Activated naive CD4-positive, alpha-beta T cell (primary cell): ENCODE measurements at regions not wholly inside any gene's neighbourhood (a gene's known extent, or its start where the extent isn't known, plus 50 kb on each side); places are given as distances from the start of the nearest gene placed in this dataset.
"Not testable (repeated sequence)": the region's sequence is repeated elsewhere in the genome, so short reads cannot be mapped to it uniquely, and the experiment has no call there.

Experiments used
- DNase-seq, 4 experiments: peaks; one replicate each; lab custom pipeline; 2025; lab: John Stamatoyannopoulos, UW

- DNase-seq: no peak
These were observed 101.7 kb upstream of the FN1 start for GRCh38 chr2:215537611-215538010.

DNA sequence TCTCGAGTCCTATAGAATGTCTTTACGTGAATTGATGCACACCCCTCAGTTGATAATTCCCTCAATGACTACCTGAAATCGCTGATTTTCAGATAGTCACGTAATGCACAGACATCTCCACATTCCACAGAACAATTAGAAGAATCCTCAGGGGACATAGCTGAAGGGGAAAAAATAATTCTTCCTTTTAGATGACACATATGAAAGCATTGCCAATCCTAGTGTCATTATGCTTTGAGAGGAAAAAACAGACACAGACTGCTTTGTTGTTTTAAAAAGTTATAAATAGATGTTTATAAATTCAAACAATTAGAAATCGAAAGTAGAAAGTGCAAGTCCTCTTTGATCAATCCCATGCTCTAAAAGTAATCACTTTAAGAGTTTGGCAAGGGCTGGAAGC lies 100.6 kb upstream of the FN1 start:
- no peak for DNase-seq

- no peak for DNase-seq
These were observed 99.9 kb upstream of the FN1 start for GRCh38 chr2:215535741-215536140.

DNA sequence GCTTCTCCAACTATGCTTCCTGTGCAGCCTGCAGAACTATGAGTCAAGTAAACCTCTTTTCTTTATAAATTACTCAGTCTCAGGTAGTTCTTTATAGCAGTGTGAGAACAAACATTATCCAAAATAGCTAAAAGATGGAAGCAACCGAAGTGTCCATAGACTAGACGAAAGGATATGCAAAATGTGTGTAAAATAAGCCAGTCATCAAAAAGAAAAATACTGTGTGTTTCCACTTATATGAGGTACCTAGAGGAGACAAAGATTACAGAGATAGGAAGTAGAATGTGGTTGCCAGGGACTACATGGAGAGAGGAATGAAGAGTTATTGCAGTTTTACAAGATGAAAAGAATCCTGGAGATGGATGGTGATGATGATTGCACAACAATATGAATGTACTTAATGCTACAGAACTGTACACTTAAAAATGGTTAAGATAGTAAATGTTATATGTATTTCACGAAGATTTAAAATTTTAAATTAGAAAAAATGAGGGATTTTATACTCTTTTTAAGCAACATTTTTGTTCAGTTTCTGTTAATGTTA lies 99.3 kb upstream of the FN1 start:
- DNase-seq: no peak

DNA sequence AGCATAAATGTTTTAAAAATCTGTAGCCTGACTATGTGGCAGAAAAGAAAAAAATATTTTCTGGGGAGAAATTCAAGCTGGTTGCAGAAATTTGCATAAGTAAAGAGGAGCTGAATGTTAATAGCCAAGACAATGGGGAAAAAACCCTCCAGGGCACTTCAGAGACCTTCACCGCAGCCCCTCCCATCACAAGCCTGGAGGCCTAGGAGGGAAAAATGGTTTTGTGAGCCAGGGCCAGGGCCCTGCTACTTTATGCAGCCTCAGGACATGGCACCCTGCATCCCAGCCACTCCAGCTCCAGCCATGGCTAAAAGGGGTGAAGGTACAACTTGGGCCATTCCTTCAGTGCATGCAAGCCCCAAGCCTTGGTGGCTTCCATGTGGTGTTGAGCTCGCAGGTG lies 97.8 kb upstream of the FN1 start:
- not testable (repeated sequence) for DNase-seq

- DNase-seq: no peak
These were observed 97.0 kb upstream of the FN1 start for GRCh38 chr2:215532844-215533243.

GRCh38 chr2:215531284-215531683 lies 95.4 kb upstream of the FN1 start:
- no peak for DNase-seq

DNA sequence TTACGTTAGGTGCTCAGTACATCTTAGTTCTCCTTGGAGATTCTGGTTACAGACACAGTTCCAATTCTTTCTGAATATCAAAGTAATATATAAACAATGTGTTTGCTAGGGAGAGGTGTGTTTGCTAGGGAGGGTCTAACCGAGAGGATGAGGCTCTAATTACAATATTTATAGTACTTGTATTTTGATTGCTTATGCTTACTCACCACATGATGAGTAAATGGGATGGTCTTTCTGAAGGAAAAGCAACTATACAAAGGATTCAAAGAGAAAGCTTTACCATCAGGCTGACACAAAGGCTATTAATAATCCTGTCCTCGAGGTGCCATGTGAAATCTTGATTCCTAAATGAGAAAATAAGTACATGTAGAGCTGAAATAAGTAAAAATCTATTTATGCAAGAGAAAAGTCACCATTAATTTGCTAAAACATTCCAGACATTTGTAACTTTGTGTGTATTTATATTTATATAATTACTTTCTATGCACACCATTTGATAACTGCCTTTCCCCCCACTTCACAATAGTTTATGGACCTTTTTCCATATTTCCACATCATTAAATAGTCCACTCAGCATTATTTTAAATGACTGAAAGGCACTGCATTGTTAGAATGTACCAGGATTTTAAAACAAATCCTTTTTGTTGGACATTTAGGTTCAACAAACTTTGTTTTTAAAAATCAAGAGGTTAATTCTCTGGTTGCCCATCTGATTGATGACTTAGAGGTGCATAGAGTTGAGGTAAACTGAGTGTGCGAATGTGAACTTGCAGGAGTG lies 94.5 kb upstream of the FN1 start:
- DNase-seq: no peak

DNA sequence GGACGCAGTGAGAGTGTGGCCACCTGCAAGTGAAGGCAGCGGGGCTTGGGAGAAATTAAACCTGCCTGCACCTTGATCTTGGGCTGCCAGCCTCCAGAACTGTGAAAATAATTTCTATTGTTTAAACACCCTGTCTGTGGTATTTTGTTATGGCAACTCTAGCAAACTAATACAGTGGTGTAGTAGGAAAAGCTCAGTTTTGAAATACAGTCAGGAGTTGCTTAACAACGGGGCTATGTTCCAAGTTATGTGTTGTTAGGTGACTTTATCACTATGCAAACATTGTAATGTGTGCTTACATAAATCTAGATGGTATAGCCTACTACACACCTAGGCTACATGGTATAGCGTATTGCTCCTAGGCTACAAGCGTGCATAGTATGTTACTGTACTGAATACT lies 93.4 kb upstream of the FN1 start:
- DNase-seq: no peak

- no peak for DNase-seq
These were observed 92.7 kb upstream of the FN1 start for GRCh38 chr2:215528555-215528954.

DNA sequence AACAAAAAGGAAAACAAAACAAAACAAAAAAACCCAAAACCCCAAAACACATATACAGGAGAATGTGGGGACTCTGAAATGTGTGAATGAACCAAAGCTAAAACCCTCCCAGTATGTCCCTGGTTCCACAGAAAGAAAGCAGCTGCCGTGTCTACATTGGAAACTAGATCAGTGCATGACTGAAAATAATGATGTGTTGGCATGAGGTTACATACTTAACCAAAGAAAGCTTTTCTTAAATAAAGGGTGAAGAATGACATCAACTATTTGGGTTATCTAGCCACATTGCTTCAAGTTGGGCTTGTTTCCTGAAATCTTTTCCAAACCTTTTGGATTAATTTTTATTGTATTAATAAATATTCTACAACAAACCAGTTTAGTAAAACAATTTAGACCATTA lies 91.9 kb upstream of the FN1 start:
- DNase-seq: no peak

DNA sequence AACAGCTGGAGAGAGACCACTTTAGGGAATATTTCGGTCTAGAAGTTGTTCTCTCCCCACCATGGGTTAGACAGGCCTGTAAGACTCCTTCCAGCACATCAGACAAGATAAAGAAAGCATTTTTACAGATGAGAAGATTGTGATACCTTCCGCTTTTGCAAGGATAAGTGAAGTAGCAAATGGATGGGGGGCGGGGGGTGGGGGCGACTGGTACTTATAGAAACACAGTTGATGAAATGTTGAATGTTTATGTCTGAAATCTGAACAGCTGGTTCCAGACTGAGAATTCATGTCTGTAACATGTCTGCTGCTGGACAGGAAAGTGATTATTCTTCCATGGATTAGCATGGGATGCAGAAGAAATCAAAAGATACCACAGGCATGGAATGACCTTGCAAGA lies 90.5 kb upstream of the FN1 start:
- no peak for DNase-seq

DNA sequence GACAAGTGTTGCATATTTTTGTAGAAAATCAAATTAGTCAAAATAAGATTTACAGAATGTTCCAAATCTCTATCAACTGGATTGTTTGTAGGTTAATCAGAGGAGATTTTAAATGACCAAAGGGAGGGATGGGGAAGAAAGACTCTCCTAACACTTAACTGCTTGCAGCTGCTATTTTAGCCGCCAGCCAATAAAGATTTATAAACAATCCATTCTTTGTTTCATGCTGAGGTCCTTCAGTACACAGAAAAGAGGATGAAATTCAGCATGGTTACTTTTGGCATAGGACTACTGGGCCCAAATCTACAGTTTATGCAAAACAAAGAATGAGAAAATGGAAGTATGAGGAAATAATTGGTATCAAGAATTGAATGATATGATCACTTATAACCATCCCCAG lies 86.4 kb upstream of the FN1 start:
- DNase-seq: no peak

DNA sequence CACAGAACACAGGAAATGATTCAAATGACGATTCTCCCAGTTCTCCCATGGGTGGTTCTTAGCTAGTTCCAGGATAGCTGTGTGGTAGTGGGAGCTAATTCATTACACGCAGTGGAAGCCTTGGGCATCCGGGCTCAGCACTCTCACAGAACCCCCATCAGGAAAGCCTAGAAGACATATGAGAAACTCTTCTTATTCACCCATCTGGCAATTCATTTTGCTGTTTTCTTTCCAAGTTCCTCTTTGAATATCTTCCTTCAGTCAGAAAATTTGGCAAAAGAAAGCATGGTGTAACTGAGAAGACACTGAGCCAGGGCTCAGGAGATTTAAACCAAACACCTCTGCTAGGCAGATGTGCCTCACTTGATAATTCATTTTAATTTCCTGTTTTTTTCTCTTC lies 85.2 kb upstream of the FN1 start:
- DNase-seq: no peak

GRCh38 chr2:215517391-215517790 lies 81.5 kb upstream of the FN1 start:
- DNase-seq: no peak

DNA sequence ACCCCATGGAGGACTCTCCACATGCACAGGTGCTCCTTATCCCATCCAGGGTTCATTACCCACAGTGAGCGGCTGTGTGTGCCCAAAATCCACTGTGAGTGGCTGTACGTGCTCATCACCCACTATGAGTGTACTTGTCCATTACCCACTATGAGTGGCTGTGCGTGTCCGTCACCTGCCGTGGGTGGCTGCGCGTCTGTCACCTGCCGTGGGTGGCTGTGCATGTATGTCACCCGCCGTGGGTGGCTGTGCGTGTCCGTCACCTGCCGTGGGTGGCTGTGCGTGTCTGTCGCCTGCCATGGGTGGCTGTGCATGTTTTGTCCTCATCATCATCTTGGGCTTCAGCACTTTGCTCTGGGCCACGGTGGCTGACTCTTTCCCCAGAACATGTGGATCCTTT lies 78.6 kb upstream of the FN1 start:
- no peak for DNase-seq

DNA sequence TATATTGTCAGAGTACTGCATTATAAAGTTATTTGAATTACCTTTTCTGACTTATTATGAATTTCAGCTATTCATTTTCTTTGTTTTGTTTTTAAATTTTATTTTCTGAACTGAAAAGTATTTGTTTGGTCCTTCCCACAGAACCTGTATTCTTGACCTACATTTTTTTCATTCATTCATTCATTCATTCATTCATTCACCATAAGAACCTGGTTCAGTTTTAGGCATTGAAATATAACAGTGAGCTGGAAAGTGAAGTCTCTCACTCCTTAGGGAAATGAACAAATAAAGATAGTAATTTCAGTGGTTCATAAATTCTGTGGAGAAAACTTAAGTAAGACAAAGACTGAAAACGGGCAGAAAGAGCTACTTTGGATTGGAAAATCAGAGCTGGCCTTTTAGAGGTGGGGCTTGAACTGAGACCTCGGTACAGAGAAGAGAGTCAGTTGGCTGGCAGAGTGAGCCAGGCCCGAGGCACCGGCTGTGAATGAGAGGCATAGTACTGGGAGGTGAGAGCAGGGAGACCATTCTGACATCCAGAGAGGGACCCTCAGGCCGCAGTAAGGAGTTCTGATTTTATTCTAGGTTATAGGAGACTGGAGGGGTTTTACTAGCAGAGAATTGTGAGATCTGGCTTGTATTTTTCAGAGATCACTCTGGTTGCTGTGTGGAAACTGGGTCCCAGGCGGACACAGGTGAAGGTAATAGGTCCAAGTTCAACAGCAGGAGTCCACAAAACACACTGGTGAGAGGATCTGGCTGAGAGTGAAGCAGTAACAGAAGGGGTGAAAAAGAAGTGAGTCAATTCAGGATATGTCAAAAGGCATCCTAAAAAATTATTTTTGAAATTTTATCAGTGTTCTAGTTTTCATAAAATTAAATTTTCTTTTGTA lies 75.8 kb upstream of the FN1 start:
- no peak for DNase-seq

GRCh38 chr2:215507836-215508235 lies 72.0 kb upstream of the FN1 start:
- DNase-seq: no peak

DNA sequence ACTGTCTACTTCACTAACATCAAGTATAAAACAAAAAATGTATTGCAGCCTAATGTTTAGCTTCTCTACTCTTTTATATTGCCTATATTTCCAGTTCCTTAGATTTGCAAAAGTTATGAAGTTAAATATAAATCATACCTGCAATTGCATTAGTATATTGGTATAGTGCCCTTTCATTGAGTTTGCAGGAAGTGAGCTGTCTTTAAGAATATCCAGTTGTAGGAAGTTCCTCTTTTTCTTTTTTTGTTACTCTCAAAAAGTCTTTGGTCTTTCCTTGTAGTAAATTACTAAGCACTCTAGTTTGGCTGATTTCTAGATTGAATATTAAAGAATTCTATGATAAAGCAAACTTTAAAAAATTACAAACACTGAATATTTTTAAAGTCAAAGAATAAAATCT lies 71.3 kb upstream of the FN1 start:
- DNase-seq: no peak

DNA sequence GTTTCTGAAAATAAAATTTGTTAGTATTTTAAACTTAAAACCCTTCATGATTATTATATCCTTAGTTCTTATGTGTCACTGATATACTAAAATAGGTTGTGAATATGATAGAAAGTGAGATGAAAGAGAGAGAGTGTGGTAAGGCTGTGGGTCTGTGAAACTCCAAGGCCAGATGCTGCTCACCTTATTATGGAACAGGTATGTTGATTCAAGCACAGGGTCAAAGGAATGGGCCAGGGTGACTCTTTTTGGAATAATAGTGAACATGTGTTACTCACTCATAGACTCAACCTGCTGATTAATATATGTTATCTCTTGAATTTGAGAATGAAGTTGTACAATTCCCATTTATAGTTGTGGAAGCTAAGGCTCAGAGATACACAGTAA lies 70.7 kb upstream of the FN1 start:
- DNase-seq: no peak

DNA sequence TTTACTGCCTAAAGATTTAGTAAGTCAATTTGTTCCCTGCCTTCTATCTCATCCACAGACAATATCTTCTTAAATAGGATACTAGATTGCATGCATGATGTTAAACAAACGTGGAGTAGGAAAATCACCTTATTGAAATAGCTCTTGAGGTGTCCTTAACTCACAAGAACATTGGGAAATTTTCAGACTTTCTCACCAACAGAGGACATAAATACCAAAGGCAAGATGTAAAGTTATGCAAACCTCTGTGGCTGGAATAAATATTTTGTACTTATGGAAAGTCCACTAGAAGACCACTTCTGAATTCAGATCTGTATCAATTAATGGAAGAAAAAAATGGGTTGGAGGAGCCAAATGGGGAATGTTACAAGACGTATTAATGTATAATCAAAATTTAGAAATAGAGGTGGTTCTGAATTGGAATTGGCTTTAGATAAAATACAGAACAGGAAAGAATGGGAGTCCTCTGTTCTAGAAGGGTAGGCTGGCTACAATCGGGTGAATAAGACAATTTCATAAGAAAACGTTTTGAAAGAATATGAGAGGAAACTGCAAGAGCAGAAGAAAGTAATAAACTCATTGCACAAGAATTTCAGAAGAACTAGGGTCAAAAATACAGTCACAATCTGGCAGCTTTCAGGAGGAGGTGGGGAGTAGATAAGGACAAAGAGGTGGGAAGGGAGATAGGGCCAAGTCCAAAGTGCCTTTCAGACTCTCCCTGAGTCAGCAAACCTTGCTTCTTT lies 69.3 kb upstream of the FN1 start:
- DNase-seq: no peak

- DNase-seq: no peak
These were observed 68.7 kb upstream of the FN1 start for GRCh38 chr2:215504547-215504946.

DNA sequence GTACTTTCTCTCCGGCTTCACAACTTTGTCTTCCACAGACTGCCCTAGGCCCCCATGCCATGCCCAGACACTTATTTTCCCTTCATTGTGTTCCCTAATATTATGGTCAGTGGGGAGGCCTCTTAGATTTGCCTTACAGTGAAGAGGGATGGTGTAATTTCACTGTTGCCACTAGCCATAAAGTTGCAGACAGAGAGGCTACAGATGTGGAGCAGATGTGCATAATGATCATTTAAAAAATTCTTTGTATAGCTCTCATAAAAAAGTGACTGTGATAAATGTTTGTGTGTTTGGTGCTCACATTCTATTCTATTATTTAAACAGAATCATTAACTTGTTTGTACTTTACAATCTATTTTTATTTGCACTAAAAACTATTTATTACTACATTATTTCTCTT lies 67.5 kb upstream of the FN1 start:
- DNase-seq: no peak
